MCF 10A (cell line): ENCODE measurements at regions not wholly inside any gene's neighbourhood (a gene's known extent, or its start where the extent isn't known, plus 50 kb on each side); places are given as distances from the start of the nearest gene placed in this dataset.

Source experiments
- BruUV-seq: library from RNA; stranded (reverse); fragments of 400-500 nt; replicated peaks from 2 replicates; lab custom pipeline; 2021; lab: Mats Ljungman, UMichigan
- CTCF ChIA-PET: fragments of 300-600 bp; sonication (Branson Sonifier 250); formaldehyde crosslinking; extraction: SDS; loops from one replicate; lab custom pipeline; 2021; ENCODE audit warnings: antibody characterized with exemption, inconsistent platforms; lab: Yijun Ruan, JAX
- POLR2A ChIA-PET: fragments of 300-600, 350-650 bp; sonication (Branson Sonifier 250); formaldehyde crosslinking; extraction: SDS; loops from one replicate; lab custom pipeline; 2020; ENCODE audit warnings: antibody characterized with exemption, inconsistent platforms; lab: Yijun Ruan, JAX
- DNase-seq: peaks from one replicate; pipeline ENCODE4 v3.0.0-alpha.2; 2018; ENCODE audit not compliant: unreplicated experiment
- H3K27ac Mint-ChIP-seq: one replicate; pipeline ENCODE4 v1.8.0; 2022; ENCODE audit warnings: mild to moderate bottlenecking, low read depth, mixed read lengths; ENCODE audit not compliant: unreplicated experiment
- H3K27me3 Mint-ChIP-seq: one replicate; pipeline ENCODE4 v1.8.0; 2022; ENCODE audit warnings: mixed read lengths; ENCODE audit not compliant: insufficient read depth, unreplicated experiment
- H3K36me3 Mint-ChIP-seq: one replicate; pipeline ENCODE4 v1.8.0; 2022; ENCODE audit warnings: mild to moderate bottlenecking, moderate library complexity, mixed read lengths; ENCODE audit not compliant: insufficient read depth, unreplicated experiment
- H3K4me1 Mint-ChIP-seq: one replicate; pipeline ENCODE4 v1.8.0; 2022; ENCODE audit warnings: mixed read lengths; ENCODE audit not compliant: insufficient read depth, unreplicated experiment
- H3K4me3 Mint-ChIP-seq: one replicate; pipeline ENCODE4 v1.8.0; 2022; ENCODE audit warnings: mild to moderate bottlenecking, moderate library complexity, mixed read lengths; ENCODE audit not compliant: unreplicated experiment
- H3K9me3 Mint-ChIP-seq: one replicate; pipeline ENCODE4 v1.8.0; 2022; ENCODE audit warnings: mixed read lengths; ENCODE audit not compliant: unreplicated experiment
- intact Hi-C: fragments of 100-400 bp; cut with micrococcal nuclease; formaldehyde crosslinking; loops from 2 replicates; pipeline ENCODE4 v1.14.1; 2022
- TF ChIP-seq, protein P1 (sequence below): fragments of 200-600 bp; IDR thresholded peaks from one replicate; pipeline ENCODE4 v1.8.0; 2022; ENCODE audit warnings: antibody characterized with exemption, mild to moderate bottlenecking; ENCODE audit not compliant: unreplicated experiment

DNA sequence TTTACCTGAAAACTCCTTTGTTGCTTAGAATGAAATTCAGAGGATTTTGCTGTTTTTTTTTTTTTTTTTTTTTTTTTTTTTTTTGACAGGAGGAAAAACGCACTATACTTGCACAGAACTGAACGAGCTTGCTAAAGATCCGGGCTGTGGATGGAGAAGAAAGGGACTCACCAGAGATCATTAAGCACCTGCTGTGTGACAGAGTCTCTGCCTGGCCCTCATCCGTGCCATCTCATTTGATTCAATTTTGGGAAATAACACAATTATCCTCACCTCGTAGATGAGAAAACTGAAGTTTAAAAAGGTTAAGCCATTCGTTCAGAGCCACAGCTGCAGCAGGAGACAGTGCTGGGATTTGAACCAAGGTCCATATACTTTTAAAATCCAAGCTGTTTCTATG lies 775.4 kb upstream of the ID2 start:
- intact Hi-C loops = no loop called here
- no peaks in the 10 kb centered on the region for H3K36me3 Mint-ChIP-seq
- no peaks in the 10 kb centered on the region for H3K4me1 Mint-ChIP-seq
- TF ChIP-seq, protein P1, sequence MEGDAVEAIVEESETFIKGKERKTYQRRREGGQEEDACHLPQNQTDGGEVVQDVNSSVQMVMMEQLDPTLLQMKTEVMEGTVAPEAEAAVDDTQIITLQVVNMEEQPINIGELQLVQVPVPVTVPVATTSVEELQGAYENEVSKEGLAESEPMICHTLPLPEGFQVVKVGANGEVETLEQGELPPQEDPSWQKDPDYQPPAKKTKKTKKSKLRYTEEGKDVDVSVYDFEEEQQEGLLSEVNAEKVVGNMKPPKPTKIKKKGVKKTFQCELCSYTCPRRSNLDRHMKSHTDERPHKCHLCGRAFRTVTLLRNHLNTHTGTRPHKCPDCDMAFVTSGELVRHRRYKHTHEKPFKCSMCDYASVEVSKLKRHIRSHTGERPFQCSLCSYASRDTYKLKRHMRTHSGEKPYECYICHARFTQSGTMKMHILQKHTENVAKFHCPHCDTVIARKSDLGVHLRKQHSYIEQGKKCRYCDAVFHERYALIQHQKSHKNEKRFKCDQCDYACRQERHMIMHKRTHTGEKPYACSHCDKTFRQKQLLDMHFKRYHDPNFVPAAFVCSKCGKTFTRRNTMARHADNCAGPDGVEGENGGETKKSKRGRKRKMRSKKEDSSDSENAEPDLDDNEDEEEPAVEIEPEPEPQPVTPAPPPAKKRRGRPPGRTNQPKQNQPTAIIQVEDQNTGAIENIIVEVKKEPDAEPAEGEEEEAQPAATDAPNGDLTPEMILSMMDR = no peak
- BruUV-seq = no TSS peak
- peaks cover 21% of the 10 kb centered on the region for H3K9me3 Mint-ChIP-seq
- POLR2A ChIA-PET = no interaction called here
- DNase-seq = no peak
- CTCF ChIA-PET = no interaction called here
- H3K27me3 Mint-ChIP-seq = no peaks in the 10 kb centered on the region
- H3K27ac Mint-ChIP-seq = no peak overlapping the region
- H3K4me3 Mint-ChIP-seq = no peak overlapping the region

DNA sequence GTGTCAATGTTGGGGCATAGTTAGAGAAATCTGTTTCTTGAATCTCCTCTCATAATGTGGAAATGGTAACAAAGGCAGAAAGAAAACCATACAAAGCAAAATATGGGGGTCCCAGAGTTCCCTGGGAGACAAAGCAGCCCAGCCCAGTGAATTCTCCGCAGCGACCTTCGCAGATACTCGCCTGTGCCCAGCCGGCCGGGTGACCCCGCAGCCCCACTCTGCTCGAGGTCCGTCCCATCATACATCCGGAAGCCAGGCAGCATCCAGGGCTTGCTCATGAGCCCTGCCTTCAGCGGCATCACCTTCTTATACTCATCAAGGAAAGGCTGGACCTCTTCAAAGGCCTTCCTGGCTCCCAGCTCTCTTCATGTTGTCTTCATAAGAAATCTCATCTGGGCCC lies 774.8 kb upstream of the ID2 start:
- Mint-ChIP-seq H3K4me1 (no peaks in the 10 kb centered on the region), H3K36me3 (no peaks in the 10 kb centered on the region), H3K27me3 (no peaks in the 10 kb centered on the region), H3K27ac (no peak overlapping the region), H3K9me3 (peaks cover 21% of the 10 kb centered on the region), H3K4me3 (no peak overlapping the region)
- no peak for DNase-seq
- ChIA-PET CTCF (interaction anchor here (0.6 kb wide), 1 partner anchor 84 kb away, joined by 3 read pairs; no protein-coding TSS in a partner anchor), POLR2A (no interaction called here)
- no TSS peak for BruUV-seq
- intact Hi-C loops = no loop called here
- TF ChIP-seq, protein P1 = no peak

DNA sequence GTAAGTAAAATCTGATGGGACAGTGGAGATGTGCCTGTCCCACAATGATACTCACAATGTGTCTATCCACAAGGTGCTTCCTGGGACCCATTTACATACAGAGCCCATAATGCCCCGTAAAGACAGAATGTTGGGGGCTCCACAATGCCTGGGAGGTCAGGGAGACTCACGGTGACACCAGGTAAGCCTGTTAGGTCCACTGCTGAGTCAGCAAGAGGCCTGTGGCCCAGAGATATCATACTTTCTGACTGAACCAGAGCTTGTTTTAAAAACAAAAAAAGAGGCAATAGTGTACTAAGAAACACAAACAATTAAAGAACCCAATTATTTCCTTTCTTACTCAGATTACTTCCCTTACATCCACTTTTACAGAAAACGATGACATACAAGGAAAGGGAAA lies 771.1 kb upstream of the ID2 start:
- Mint-ChIP-seq H3K36me3 (no peaks in the 10 kb centered on the region), H3K4me1 (no peaks in the 10 kb centered on the region), H3K27me3 (no peaks in the 10 kb centered on the region), H3K27ac (no peak overlapping the region), H3K4me3 (no peak overlapping the region), H3K9me3 (peaks cover 9% of the 10 kb centered on the region)
- ChIA-PET POLR2A (no interaction called here), CTCF (interaction anchor here (0.7 kb wide), 1 partner anchor 84 kb away, joined by 3 read pairs; no protein-coding TSS in a partner anchor)
- intact Hi-C loops = no loop called here
- TF ChIP-seq, protein P1 = no peak
- no TSS peak for BruUV-seq
- no peak for DNase-seq

DNA sequence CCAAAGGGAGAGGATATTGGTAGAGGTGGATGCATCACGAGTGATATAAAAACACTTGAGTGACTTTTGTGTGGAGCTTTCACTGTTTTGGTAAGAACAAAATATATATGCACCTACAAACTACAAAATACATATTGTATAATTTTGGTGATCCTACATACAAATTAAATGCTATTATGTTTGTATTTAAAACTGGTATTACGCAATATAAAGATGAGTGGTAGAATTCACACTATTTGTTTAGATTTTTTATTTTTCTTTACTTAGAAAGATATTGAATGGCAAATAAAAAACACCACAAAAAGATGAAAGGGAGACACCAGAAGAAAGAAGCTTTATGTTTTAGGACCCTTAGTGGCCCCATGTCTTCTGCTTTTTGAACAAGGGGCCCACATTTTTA lies 770.7 kb upstream of the ID2 start:
- Mint-ChIP-seq H3K36me3 (no peaks in the 10 kb centered on the region), H3K4me3 (no peak overlapping the region), H3K27me3 (no peaks in the 10 kb centered on the region), H3K27ac (no peak overlapping the region), H3K9me3 (peaks cover 9% of the 10 kb centered on the region), H3K4me1 (no peaks in the 10 kb centered on the region)
- no TSS peak for BruUV-seq
- no peak for DNase-seq
- intact Hi-C loops = no loop called here
- ChIA-PET CTCF (no interaction called here), POLR2A (no interaction called here)
- TF ChIP-seq, protein P1 = no peak
